ENCODE measurements at regions not wholly inside any gene's neighbourhood (a gene's known extent, or its start where the extent isn't known, plus 50 kb on each side); places are given as distances from the start of the nearest gene placed in this dataset.

GRCh38 chr4:175871774-175872405 is 59.8 kb upstream of the GPM6A start:
- no peak for DNase-seq (ENCODE audit: low spot score)

GRCh38 chr4:175873707-175874106 is 61.6 kb upstream of the GPM6A start:
- no peak for DNase-seq (ENCODE audit: low spot score)

GRCh38 chr4:175874306-175874705 is 62.2 kb upstream of the GPM6A start:
- no peak for DNase-seq (ENCODE audit: low spot score)

GRCh38 chr4:175875993-175876771 is 64.1 kb upstream of the GPM6A start:
- no peak for DNase-seq (ENCODE audit: low spot score)

- no peak for DNase-seq (ENCODE audit: low spot score)
Observed at GRCh38 chr4:175882891-175883290, 70.8 kb upstream of the GPM6A start.

GRCh38 chr4:175884048-175884447 is 72.0 kb upstream of the GPM6A start:
- DNase-seq (ENCODE audit: low spot score), result no peak

- DNase-seq (ENCODE audit: low spot score), result no peak
Observed at GRCh38 chr4:175891231-175891630, 79.2 kb upstream of the GPM6A start.

- peak; percentile 73 for DNase-seq (ENCODE audit: low spot score)
Observed at GRCh38 chr4:175891851-175892250, 79.8 kb upstream of the GPM6A start.

GRCh38 chr4:175905925-175906324 is 93.9 kb upstream of the GPM6A start:
- DNase-seq (ENCODE audit: low spot score), result no peak

- DNase-seq (ENCODE audit: low spot score), result no peak
Observed at GRCh38 chr4:175906384-175906783, 94.3 kb upstream of the GPM6A start.

GRCh38 chr4:175910700-175911099 is 98.6 kb upstream of the GPM6A start:
- DNase-seq (ENCODE audit: low spot score), result no peak

- DNase-seq (ENCODE audit: low spot score), result no peak
Observed at GRCh38 chr4:175916626-175917351, 104.7 kb upstream of the GPM6A start.

GRCh38 chr4:175927121-175927520 is 115.1 kb upstream of the GPM6A start:
- no peak for DNase-seq (ENCODE audit: low spot score)

- no peak for DNase-seq (ENCODE audit: low spot score)
Observed at GRCh38 chr4:175929441-175929840, 117.4 kb upstream of the GPM6A start.

GRCh38 chr4:175929932-175930331 is 117.9 kb upstream of the GPM6A start:
- DNase-seq (ENCODE audit: low spot score), result no peak

- DNase-seq (ENCODE audit: low spot score), result no peak
Observed at GRCh38 chr4:175930471-175930870, 118.4 kb upstream of the GPM6A start.

GRCh38 chr4:175932116-175932515 is 120.1 kb upstream of the GPM6A start:
- DNase-seq (ENCODE audit: low spot score), result no peak

- no peak for DNase-seq (ENCODE audit: low spot score)
Observed at GRCh38 chr4:175934506-175934905, 122.4 kb upstream of the GPM6A start.

GRCh38 chr4:175935016-175935661 is 123.1 kb upstream of the GPM6A start:
- no peak for DNase-seq (ENCODE audit: low spot score)

GRCh38 chr4:175944126-175944910 is 121.3 kb upstream of the WDR17 start:
- DNase-seq (ENCODE audit: low spot score), result no peak

- no peak for DNase-seq (ENCODE audit: low spot score)
Observed at GRCh38 chr4:175946472-175947116, 119.0 kb upstream of the WDR17 start.
